GM18909 (cell line): ENCODE measurements at regions not wholly inside any gene's neighbourhood (a gene's known extent, or its start where the extent isn't known, plus 50 kb on each side); places are given as distances from the start of the nearest gene placed in this dataset.

ENCODE experiments used
- ATAC-seq: cut with Tn5 transposase; IDR thresholded peaks from one replicate; pipeline ENCODE4 v1.9.1; 2021; ENCODE audit warnings: mild to moderate bottlenecking; ENCODE audit not compliant: unreplicated experiment, poor library complexity

GRCh38 chr7:50962962-50963374 is 180.3 kb upstream of the GRB10 start:
- peak; percentile 69 for ATAC-seq

DNA sequence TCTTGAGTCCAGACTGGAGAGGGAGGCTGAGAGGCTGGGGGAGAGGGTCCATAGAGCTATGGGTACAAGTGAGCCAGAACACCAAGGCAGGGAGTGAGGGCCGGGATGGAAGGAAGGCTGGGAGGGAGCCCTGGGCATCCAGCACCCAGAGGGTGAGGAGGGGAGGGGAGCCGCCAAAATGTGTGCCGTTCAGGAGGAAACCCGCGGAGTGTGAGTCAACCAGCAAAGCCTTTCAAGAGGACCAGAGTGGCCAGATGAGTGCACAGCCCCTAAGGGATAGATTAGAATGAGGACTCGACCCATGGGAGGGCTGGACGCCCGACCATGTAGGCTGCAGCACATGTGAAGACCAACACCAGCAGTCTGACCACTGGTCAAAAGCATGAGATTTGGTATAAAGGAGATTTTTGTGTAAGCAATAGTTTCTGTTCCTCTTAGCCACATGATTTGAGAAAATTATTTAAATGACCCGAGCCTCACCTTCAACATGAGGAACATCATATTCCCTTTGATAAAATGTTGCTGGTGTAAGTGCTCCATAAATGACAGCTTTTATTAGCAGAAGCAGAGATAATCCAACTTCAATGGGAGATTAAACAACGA is 179.7 kb upstream of the GRB10 start:
- peak; percentile 37 for ATAC-seq

DNA sequence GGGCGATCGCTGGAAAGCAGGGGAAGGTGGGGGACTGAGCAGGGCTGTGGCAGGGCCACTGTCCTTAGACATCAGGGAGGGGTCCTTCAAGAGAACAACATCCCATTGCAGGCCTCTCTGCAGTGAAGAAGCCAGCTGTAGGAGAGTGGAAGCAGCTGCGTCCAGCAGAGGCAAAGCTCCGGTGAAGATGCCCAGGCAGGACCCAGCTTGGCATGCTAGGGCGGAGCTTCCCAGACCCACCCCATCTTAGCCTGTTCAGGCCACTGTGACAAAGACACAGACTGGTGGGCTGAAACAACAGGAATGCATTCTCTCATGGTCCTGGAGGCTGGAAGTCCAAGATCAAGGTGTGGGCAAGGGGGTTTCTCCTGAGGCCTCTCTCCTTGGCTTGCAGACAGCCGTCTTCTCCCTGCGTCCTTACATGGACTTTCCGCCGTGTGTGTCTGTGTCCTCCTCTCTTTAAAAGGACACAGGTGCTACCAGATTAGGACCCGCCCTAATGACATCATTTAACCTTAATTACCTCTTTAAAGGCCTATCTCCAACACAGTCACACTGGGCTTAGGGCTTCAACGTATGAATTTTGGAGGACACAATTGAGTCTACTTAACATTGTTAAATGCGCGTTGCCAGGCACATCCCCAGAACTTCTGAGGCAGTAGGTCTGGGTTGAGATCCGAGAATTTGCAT is 178.1 kb upstream of the GRB10 start:
- no peak for ATAC-seq

DNA sequence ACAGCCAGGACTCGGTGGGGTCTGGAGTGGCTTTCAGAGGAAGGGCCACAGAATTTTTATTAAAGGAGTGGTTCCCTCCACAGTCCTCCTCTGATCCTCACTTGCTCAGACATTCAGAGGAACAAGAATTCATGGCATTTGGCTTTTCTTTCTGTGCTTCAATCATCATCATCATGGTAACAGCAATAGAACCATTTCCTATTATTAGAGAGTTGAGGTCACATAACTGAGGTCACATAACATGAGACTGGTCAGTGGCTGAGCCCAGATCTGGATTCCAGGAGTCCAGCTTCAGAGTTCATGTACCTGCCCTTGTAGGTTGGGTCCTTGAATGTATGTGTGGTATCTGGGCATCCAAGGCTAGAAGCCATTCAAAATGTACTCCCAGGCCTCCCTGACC is 177.3 kb upstream of the GRB10 start:
- no peak for ATAC-seq

GRCh38 chr7:50959560-50959959 is 176.9 kb upstream of the GRB10 start:
- ATAC-seq = no peak

DNA sequence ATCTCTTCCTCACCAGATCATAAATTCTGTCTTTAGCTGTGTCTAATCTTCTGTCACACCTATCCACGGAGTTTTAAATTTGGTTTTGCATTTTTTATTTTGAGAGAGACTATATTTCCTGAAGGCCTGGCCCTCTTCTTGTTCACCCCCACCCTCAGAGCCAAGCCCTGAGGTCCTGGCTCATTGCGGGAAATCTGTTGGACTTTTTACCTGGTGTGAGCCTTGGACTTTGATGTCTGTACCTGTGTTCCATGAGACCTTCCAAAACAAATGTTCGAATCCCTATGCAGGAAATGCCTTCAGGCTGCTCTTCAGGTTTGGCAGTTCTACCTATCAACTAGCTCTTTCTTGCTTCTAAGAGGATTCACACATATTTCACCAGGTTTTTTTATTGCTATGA is 175.2 kb upstream of the GRB10 start:
- ATAC-seq = no peak

DNA sequence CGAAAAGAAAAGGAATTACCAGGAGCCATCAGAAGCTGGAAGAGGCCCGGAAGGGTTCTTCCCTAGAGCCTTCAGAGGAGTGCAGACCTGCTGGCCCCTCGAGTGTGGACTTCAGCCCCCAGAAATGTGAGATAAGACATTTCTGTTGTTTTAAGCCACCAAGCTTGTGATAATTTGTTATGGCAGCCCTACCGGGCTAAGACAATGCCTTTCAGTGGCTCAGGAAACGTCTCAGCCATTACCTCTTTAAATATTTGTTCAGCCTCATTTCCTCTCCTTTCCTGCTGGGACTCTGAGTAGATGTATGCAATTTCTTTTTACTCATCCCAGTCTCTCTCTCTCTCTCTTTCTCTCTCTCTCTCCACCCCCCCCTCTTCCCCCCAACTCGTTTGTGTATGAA is 174.7 kb upstream of the GRB10 start:
- ATAC-seq = no peak

GRCh38 chr7:50956522-50957155 is 173.9 kb upstream of the GRB10 start:
- no peak for ATAC-seq

- no peak for ATAC-seq
Measured at GRCh38 chr7:50954716-50955115, 172.0 kb upstream of the GRB10 start.

DNA sequence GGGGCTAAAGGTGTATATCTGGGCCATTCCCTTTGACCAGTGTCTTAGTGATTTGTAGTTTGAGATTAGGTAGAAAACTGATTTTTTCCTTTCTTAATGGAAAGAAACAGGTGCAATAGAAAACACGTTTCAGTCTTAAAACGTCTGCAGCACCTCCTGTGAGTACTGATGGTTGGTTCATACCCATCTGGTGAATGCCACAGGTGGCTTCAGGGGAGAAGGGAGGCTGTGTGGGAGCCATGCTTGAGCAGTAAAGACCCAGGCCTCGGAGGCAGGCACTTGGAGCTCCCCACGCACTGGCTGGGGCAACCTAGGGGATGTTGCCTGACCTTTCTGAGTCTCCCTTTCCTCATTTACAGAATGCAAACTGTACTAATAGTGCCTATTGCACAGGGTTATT is 171.5 kb upstream of the GRB10 start:
- ATAC-seq = no peak

DNA sequence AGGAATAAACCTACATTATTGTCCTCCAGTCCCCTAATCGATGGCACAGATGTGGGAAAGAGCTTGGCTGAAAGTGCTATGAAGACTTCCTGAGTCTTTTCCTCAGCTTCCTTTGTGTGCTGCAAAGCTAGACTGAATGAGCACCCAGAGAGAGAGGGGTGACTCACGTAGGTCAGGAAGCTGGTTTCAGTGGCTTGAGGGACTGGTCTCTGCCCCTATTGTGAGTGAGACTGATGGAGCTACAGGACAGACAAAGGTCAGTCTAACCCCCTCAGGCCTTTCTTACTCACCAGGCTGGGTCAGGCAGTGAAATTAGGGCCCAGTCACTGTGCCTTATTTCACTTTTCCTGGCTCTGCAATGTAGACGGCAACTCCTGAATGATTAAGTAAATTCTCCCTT is 171.1 kb upstream of the GRB10 start:
- no peak for ATAC-seq

GRCh38 chr7:50953303-50953702 is 170.6 kb upstream of the GRB10 start:
- ATAC-seq = no peak

DNA sequence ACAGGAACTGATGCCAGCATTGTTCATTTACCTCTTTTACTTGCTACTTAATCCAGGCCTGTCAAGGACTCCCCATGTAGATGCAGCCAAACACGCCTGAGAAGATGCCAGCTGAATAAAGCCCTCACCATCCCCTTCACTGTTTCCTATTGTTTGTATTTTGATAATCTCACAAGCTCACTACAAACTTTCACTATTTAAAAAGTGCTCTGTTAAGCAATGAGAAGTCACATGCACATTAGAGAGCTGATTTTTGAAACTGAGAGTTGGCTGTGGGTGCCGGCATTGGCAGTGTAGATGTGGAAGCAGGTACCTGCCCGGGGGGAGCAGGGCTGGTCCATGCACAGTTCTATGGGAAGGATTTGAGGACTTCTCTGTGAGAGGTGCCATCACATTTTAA is 169.8 kb upstream of the GRB10 start:
- ATAC-seq = no peak

GRCh38 chr7:50952120-50952519 is 169.4 kb upstream of the GRB10 start:
- ATAC-seq = no peak

- no peak for ATAC-seq
Measured at GRCh38 chr7:50943482-50943881, 160.8 kb upstream of the GRB10 start.

DNA sequence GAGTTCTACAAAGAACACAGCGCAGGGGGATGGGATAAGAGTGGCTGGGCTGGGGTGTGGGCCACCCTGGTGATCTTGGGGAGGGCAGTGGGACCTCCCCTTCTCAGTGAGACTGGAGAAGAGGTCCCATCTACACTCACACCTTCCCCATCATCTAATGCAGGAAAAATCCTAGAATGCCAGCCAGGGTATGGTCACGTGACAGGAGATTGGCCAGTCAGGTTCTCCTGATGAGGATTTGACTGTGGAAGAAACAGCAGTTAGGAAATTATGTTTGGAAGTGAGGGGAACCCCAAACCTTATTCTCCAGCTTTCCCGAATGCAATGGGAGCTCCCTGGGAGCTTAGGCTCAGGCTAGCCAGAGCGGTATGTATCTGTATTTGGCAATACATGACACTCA is 158.8 kb upstream of the GRB10 start:
- ATAC-seq = no peak

- ATAC-seq = no peak
Measured at GRCh38 chr7:50940621-50941020, 157.9 kb upstream of the GRB10 start.

DNA sequence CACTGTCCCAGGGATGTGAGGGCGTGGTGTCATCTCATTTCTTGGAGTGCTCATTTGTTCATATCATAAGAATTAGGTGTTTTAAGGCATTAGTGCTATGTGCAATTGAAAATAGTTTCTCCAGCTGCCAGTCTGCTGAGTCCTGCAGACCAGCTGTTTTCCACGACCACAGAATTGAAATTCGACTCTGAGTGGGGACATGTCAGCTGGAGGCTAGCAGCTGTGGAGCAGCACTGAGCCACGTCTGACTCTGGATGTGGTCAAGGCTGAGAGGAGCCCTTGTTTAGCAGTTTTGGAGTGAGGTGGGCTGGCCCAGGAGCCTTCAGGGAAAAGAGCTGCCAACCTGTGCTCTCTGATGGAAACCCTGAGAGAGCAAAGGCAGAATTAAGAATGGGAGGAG is 156.3 kb upstream of the GRB10 start:
- ATAC-seq = no peak

GRCh38 chr7:50937727-50938126 is 155.0 kb upstream of the GRB10 start:
- no peak for ATAC-seq

GRCh38 chr7:50926049-50926448 is 143.4 kb upstream of the GRB10 start:
- ATAC-seq = no peak

GRCh38 chr7:50923476-50923875 is 140.8 kb upstream of the GRB10 start:
- ATAC-seq = no peak
